ENCODE measurements at regions not wholly inside any gene's neighbourhood (a gene's known extent, or its start where the extent isn't known, plus 50 kb on each side); places are given as distances from the start of the nearest gene placed in this dataset.

- TF ChIP-seq CTCF (IDR thresholded peaks at IDR 0.05; ENCODE audit: poor library complexity, severe bottlenecking) (no peak), SMC3 (conservative IDR thresholded peaks at IDR 0.05; ENCODE audit: poor library complexity) (no peak), POLR2AphosphoS5 (IDR thresholded peaks at IDR 0.05) (no peak), EZH2 (IDR thresholded peaks at IDR 0.05; ENCODE audit: borderline replicate concordance, insufficient read depth, low read length, poor library complexity, severe bottlenecking) (no peak), TAF1 (IDR thresholded peaks at IDR 0.05; ENCODE audit: low read depth) (no peak), EP300 (conservative IDR thresholded peaks at IDR 0.05; ENCODE audit: poor library complexity, severe bottlenecking) (no peak), RAD21 (conservative IDR thresholded peaks at IDR 0.05) (no peak)
- TF ChIP-seq, protein P1, sequence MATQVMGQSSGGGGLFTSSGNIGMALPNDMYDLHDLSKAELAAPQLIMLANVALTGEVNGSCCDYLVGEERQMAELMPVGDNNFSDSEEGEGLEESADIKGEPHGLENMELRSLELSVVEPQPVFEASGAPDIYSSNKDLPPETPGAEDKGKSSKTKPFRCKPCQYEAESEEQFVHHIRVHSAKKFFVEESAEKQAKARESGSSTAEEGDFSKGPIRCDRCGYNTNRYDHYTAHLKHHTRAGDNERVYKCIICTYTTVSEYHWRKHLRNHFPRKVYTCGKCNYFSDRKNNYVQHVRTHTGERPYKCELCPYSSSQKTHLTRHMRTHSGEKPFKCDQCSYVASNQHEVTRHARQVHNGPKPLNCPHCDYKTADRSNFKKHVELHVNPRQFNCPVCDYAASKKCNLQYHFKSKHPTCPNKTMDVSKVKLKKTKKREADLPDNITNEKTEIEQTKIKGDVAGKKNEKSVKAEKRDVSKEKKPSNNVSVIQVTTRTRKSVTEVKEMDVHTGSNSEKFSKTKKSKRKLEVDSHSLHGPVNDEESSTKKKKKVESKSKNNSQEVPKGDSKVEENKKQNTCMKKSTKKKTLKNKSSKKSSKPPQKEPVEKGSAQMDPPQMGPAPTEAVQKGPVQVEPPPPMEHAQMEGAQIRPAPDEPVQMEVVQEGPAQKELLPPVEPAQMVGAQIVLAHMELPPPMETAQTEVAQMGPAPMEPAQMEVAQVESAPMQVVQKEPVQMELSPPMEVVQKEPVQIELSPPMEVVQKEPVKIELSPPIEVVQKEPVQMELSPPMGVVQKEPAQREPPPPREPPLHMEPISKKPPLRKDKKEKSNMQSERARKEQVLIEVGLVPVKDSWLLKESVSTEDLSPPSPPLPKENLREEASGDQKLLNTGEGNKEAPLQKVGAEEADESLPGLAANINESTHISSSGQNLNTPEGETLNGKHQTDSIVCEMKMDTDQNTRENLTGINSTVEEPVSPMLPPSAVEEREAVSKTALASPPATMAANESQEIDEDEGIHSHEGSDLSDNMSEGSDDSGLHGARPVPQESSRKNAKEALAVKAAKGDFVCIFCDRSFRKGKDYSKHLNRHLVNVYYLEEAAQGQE (IDR thresholded peaks at IDR 0.05; ENCODE audit: borderline replicate concordance), result no peak
Observed at GRCh38 chr11:36775130-36775529, 177.1 kb upstream of the RAG2 start.
